ENCODE measurements at regions not wholly inside any gene's neighbourhood (a gene's known extent, or its start where the extent isn't known, plus 50 kb on each side); places are given as distances from the start of the nearest gene placed in this dataset.

DNA sequence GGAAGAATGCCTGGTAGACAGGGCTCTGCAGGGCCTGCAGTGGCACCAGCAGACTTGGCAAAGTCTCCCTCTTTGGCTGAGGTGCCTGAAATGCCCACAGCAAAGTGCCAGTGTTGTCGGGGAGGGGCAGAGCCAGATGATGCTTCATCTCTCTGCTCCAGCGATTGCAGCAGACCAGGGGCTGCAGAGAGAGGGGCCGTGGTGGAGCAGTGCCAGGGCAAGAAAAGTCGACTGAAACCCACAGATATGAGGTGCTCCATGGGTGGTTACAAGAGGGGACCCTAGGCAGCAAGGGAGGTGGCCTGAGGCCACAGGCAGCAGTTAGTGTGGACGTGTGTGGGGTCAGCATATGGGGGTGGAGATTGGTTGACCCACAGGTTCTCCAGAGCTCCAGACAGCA lies 123.5 kb upstream of the SHH start:
- dilution Hi-C loops (cut with MboI; ENCODE audit: extremely low pct_ligation_motif_present, low sequenced_read_pairs) (no loop called here), intact Hi-C loops (cut with micrococcal nuclease) (no loop called here)
- POLR2A ChIA-PET, result no interaction called here
- no peaks in the 10 kb centered on the region for H3K9me1 ChIP-seq (replicated peaks; ENCODE audit: control insufficient read depth, extremely low read depth, insufficient read depth, low read length)
- no peak for DNase-seq (ENCODE audit: low read depth, low spot score)
- no peaks in the 10 kb centered on the region for H4K20me1 ChIP-seq (replicated peaks; ENCODE audit: control insufficient read depth, extremely low read depth, insufficient read depth, low read length)
- H3K9ac ChIP-seq (replicated peaks; ENCODE audit: extremely low read depth, insufficient read depth, low read length), result no peak overlapping the region
- H3K9me3 ChIP-seq (replicated peaks; ENCODE audit: control insufficient read depth, insufficient read depth, low read length), result no peaks in the 10 kb centered on the region
- no peaks in the 10 kb centered on the region for H3K27me3 ChIP-seq (ENCODE audit: control insufficient read depth in 2 of 2, insufficient read depth in 2 of 2, low read length in 2 of 2)
- no peak overlapping the region for H3K4me3 ChIP-seq (replicated peaks in 1 of 3; ENCODE audit: insufficient read depth in 1 of 3, low read depth in 1 of 3, low read length in 3 of 3)
- no peaks in the 10 kb centered on the region for H3K79me2 ChIP-seq (ENCODE audit: control insufficient read depth, insufficient read depth, low read length)
- H3K4me1 ChIP-seq (ENCODE audit: control insufficient read depth, extremely low read depth, insufficient read depth, low read length), result no peaks in the 10 kb centered on the region
- TF ChIP-seq, protein P1, sequence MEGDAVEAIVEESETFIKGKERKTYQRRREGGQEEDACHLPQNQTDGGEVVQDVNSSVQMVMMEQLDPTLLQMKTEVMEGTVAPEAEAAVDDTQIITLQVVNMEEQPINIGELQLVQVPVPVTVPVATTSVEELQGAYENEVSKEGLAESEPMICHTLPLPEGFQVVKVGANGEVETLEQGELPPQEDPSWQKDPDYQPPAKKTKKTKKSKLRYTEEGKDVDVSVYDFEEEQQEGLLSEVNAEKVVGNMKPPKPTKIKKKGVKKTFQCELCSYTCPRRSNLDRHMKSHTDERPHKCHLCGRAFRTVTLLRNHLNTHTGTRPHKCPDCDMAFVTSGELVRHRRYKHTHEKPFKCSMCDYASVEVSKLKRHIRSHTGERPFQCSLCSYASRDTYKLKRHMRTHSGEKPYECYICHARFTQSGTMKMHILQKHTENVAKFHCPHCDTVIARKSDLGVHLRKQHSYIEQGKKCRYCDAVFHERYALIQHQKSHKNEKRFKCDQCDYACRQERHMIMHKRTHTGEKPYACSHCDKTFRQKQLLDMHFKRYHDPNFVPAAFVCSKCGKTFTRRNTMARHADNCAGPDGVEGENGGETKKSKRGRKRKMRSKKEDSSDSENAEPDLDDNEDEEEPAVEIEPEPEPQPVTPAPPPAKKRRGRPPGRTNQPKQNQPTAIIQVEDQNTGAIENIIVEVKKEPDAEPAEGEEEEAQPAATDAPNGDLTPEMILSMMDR (IDR thresholded peaks at IDR 0.05; ENCODE audit: extremely low read depth in 1 of 2, insufficient read depth in 1 of 2, low read depth in 1 of 2, low read length in 2 of 2), result no peak
- TF ChIP-seq JUN (IDR thresholded peaks at IDR 0.05; ENCODE audit: borderline replicate concordance, insufficient read depth, insufficient read length, low read depth) (no peak), FOS (IDR thresholded peaks at IDR 0.05; ENCODE audit: borderline replicate concordance, insufficient read depth, low read length) (no peak), GATA2 (IDR thresholded peaks at IDR 0.05; ENCODE audit: insufficient read depth, insufficient read length, low read depth, low read length) (no peak)
- TF ChIP-seq, protein P2, sequence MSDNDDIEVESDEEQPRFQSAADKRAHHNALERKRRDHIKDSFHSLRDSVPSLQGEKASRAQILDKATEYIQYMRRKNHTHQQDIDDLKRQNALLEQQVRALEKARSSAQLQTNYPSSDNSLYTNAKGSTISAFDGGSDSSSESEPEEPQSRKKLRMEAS (IDR thresholded peaks at IDR 0.05; ENCODE audit: insufficient read depth, insufficient read length), result no peak
- CTCF ChIA-PET, result no interaction called here
- H2AFZ ChIP-seq (ENCODE audit: low read depth, low read length), result no peak overlapping the region
- no peak for FAIRE-seq
- no peaks in the 10 kb centered on the region for H3K36me3 ChIP-seq (ENCODE audit: control insufficient read depth in 2 of 2, extremely low read depth in 1 of 2, insufficient read depth in 2 of 2, low read length in 2 of 2)
- no peak overlapping the region for H3K4me2 ChIP-seq (ENCODE audit: insufficient read depth, low read length)
- no peak overlapping the region for H3K27ac ChIP-seq (ENCODE audit: insufficient read depth, low read depth, low read length)
- BruUV-seq (replicated peaks), result no TSS peak

DNA sequence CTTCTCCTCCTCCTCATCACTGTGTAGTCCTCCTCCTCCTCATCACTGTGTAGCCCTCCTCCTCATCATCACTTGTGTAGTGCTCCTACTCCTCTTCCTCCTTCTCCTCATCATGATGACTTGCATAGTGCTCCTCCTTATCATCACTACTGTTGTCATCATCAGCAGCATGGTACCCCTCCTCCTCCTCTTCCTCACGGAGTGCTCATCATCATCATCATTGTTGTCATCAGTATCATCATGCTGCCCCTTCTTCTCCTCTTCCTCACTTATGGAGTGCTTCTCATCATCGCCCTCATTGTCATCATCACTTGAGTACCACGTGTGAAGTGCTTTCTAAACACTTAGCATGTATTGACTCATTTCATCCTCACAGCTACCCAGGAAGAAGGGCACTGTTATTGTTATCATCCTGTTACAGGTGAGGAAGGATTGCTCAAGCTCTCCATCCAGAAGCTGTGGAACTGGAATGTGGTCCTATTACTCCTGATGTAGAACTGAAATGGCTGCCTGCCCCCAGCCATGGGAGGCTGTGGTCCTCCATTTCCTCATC lies 122.8 kb upstream of the SHH start:
- FAIRE-seq (no peak), DNase-seq (ENCODE audit: low read depth, low spot score) (no peak)
- Histone ChIP-seq H3K9ac (replicated peaks; ENCODE audit: extremely low read depth, insufficient read depth, low read length) (no peak overlapping the region), H3K4me2 (ENCODE audit: insufficient read depth, low read length) (no peak overlapping the region), H3K4me3 (replicated peaks in 1 of 3; ENCODE audit: insufficient read depth in 1 of 3, low read depth in 1 of 3, low read length in 3 of 3) (no peak overlapping the region), H3K79me2 (ENCODE audit: control insufficient read depth, insufficient read depth, low read length) (no peaks in the 10 kb centered on the region), H3K27ac (ENCODE audit: insufficient read depth, low read depth, low read length) (no peak overlapping the region), H3K9me3 (replicated peaks; ENCODE audit: control insufficient read depth, insufficient read depth, low read length) (no peaks in the 10 kb centered on the region), H4K20me1 (replicated peaks; ENCODE audit: control insufficient read depth, extremely low read depth, insufficient read depth, low read length) (no peaks in the 10 kb centered on the region), H3K9me1 (replicated peaks; ENCODE audit: control insufficient read depth, extremely low read depth, insufficient read depth, low read length) (no peaks in the 10 kb centered on the region), H3K36me3 (ENCODE audit: control insufficient read depth in 2 of 2, extremely low read depth in 1 of 2, insufficient read depth in 2 of 2, low read length in 2 of 2) (no peaks in the 10 kb centered on the region), H2AFZ (ENCODE audit: low read depth, low read length) (no peak overlapping the region), H3K4me1 (ENCODE audit: control insufficient read depth, extremely low read depth, insufficient read depth, low read length) (no peaks in the 10 kb centered on the region), H3K27me3 (ENCODE audit: control insufficient read depth in 2 of 2, insufficient read depth in 2 of 2, low read length in 2 of 2) (no peaks in the 10 kb centered on the region)
- ChIA-PET CTCF (no interaction called here), POLR2A (no interaction called here)
- intact Hi-C loops (cut with micrococcal nuclease) (no loop called here), dilution Hi-C loops (cut with MboI; ENCODE audit: extremely low pct_ligation_motif_present, low sequenced_read_pairs) (no loop called here)
- no TSS peak for BruUV-seq (replicated peaks)
- TF ChIP-seq MYC (IDR thresholded peaks at IDR 0.05; ENCODE audit: low read depth, low read length), result no peak
- TF ChIP-seq, protein P2 (IDR thresholded peaks at IDR 0.05; ENCODE audit: insufficient read depth, insufficient read length), result no peak
- no peak for TF ChIP-seq FOS (IDR thresholded peaks at IDR 0.05; ENCODE audit: borderline replicate concordance, insufficient read depth, low read length)
- no peak for TF ChIP-seq GATA2 (IDR thresholded peaks at IDR 0.05; ENCODE audit: insufficient read depth, insufficient read length, low read depth, low read length)
- TF ChIP-seq POLR2AphosphoS5 (IDR thresholded peaks at IDR 0.05; ENCODE audit: insufficient read depth, low read depth, low read length), result no peak
- TF ChIP-seq EZH2 (IDR thresholded peaks at IDR 0.05; ENCODE audit: borderline replicate concordance, low read depth, low read length, severe bottlenecking), result no peak
- no peak for TF ChIP-seq JUN (IDR thresholded peaks at IDR 0.05; ENCODE audit: borderline replicate concordance, insufficient read depth, insufficient read length, low read depth)
- TF ChIP-seq, protein P1 (IDR thresholded peaks at IDR 0.05; ENCODE audit: extremely low read depth in 1 of 2, insufficient read depth in 1 of 2, low read depth in 1 of 2, low read length in 2 of 2), result no peak
- no peak for TF ChIP-seq POLR2A (IDR thresholded peaks at IDR 0.05; ENCODE audit: low read depth, low read length)
